Mesodermal cell (in vitro differentiated cells): ENCODE measurements at regions not wholly inside any gene's neighbourhood (a gene's known extent, or its start where the extent isn't known, plus 50 kb on each side); places are given as distances from the start of the nearest gene placed in this dataset.
"Not testable (repeated sequence)": the region's sequence is repeated elsewhere in the genome, so short reads cannot be mapped to it uniquely, and the experiment has no call there.

ENCODE experiments used
- H3K27ac ChIP-seq: 2 replicates; pipeline ENCODE4 v1.7.0; 2013; ENCODE audit warnings: mild to moderate bottlenecking, low read depth, low read length, moderate library complexity; ENCODE audit not compliant: severe bottlenecking
- H3K36me3 ChIP-seq: 2 replicates; pipeline ENCODE4 v1.7.1; 2013; ENCODE audit warnings: mild to moderate bottlenecking, low read length, moderate library complexity; ENCODE audit not compliant: control insufficient read depth, insufficient read depth
- H3K4me1 ChIP-seq: one replicate; pipeline ENCODE4 v1.7.1; 2013; ENCODE audit warnings: mild to moderate bottlenecking, low read length; ENCODE audit not compliant: insufficient read depth, control insufficient read depth, poor library complexity, severe bottlenecking
- H3K4me3 ChIP-seq: 2 replicates; pipeline ENCODE4 v1.7.0; 2013; ENCODE audit warnings: low read length, control low read depth, mild to moderate bottlenecking; ENCODE audit not compliant: insufficient read depth, poor library complexity, severe bottlenecking; ENCODE audit errors: extremely low read depth
- H3K9me3 ChIP-seq: 2 replicates; pipeline ENCODE4 v1.7.1; 2013; ENCODE audit warnings: mild to moderate bottlenecking, low read length, moderate library complexity; ENCODE audit not compliant: control insufficient read depth
- WGBS, 2 experiments: methylation state at CpG; one replicate each; pipeline ENCODE4 v1.1.5; 2013; ENCODE audit warnings: missing lambda C conversion rate in 2 of 2; ENCODE audit not compliant: insufficient coverage in 2 of 2; 5-methylcytosine and 5-hydroxymethylcytosine counted together

- not testable (repeated sequence) for H3K9me3 ChIP-seq, H3K36me3 ChIP-seq, H3K4me3 ChIP-seq, H3K27ac ChIP-seq, H3K4me1 ChIP-seq
- WGBS, 2 experiments, result no CpG with 5 or more reads among the region's 4 CpGs
Observed at GRCh38 chr5:40435706-40436105, 244.0 kb upstream of the PTGER4 start.

GRCh38 chr5:40432836-40433235 lies 246.9 kb upstream of the PTGER4 start:
- Histone ChIP-seq H3K36me3 (no peaks in the 10 kb centered on the region), H3K4me3 (no peak overlapping the region), H3K27ac (no peak overlapping the region), H3K9me3 (no peaks in the 10 kb centered on the region), H3K4me1 (no peaks in the 10 kb centered on the region)
- WGBS, 2 experiments, result 40 to 82% methylated on average over 1 of the region's 1 CpG

GRCh38 chr5:40431734-40432133 lies 248.0 kb upstream of the PTGER4 start:
- H3K4me3 ChIP-seq, result no peak overlapping the region
- no peaks in the 10 kb centered on the region for H3K36me3 ChIP-seq
- no CpG with 5 or more reads among the region's 1 CpG for WGBS, 2 experiments
- no peak overlapping the region for H3K27ac ChIP-seq
- no peaks in the 10 kb centered on the region for H3K9me3 ChIP-seq
- H3K4me1 ChIP-seq, result no peaks in the 10 kb centered on the region

- no peak overlapping the region for H3K27ac ChIP-seq
- no peaks in the 10 kb centered on the region for H3K36me3 ChIP-seq
- 84 to 89% methylated on average over 3 of the region's 3 CpGs for WGBS, 2 experiments
- H3K4me3 ChIP-seq, result no peak overlapping the region
- peaks cover 3% of the 10 kb centered on the region for H3K9me3 ChIP-seq
- H3K4me1 ChIP-seq, result no peaks in the 10 kb centered on the region
Observed at GRCh38 chr5:40430101-40430710, 249.5 kb upstream of the PTGER4 start.

GRCh38 chr5:40429258-40430100 lies 250.2 kb upstream of the PTGER4 start:
- 100% methylated on average over 1 of the region's 2 CpGs; no CpG with 5 or more reads in 1 of the 2 experiments for WGBS, 2 experiments

GRCh38 chr5:40428815-40429214 lies 250.9 kb upstream of the PTGER4 start:
- Histone ChIP-seq H3K36me3 (no peaks in the 10 kb centered on the region), H3K9me3 (peaks cover 3% of the 10 kb centered on the region), H3K4me1 (no peaks in the 10 kb centered on the region), H3K4me3 (no peak overlapping the region), H3K27ac (no peak overlapping the region)
- 88 to 92% methylated on average over 3 of the region's 4 CpGs for WGBS, 2 experiments

More at GRCh38 chr5:40429258-40430100, 250.2 kb upstream of the PTGER4 start:
- no peaks in the 10 kb centered on the region for H3K36me3 ChIP-seq
- H3K27ac ChIP-seq, result no peak overlapping the region
- H3K9me3 ChIP-seq, result peaks cover 3% of the 10 kb centered on the region
- no peaks in the 10 kb centered on the region for H3K4me1 ChIP-seq
- no peak overlapping the region for H3K4me3 ChIP-seq

- Histone ChIP-seq H3K36me3 (no peaks in the 10 kb centered on the region), H3K27ac (no peak overlapping the region), H3K4me1 (no peaks in the 10 kb centered on the region), H3K4me3 (no peak overlapping the region), H3K9me3 (peaks cover 9% of the 10 kb centered on the region)
- 63 to 71% methylated on average over 1 of the region's 1 CpG for WGBS, 2 experiments
Observed at GRCh38 chr5:40428126-40428525, 251.6 kb upstream of the PTGER4 start.

GRCh38 chr5:40417046-40417810 lies 262.5 kb upstream of the PTGER4 start:
- H3K4me3 ChIP-seq, H3K36me3 ChIP-seq, H3K9me3 ChIP-seq, H3K4me1 ChIP-seq, H3K27ac ChIP-seq: not testable (repeated sequence)
- 20 to 93% methylated on average over 1 to 5 of the region's 8 CpGs for WGBS, 2 experiments

- H3K9me3 ChIP-seq, result no peaks in the 10 kb centered on the region
- H3K27ac ChIP-seq, result no peak overlapping the region
- H3K4me3 ChIP-seq, result no peak overlapping the region
- H3K36me3 ChIP-seq, result no peaks in the 10 kb centered on the region
- H3K4me1 ChIP-seq, result no peaks in the 10 kb centered on the region
Observed at GRCh38 chr5:40416588-40416987, 263.1 kb upstream of the PTGER4 start.

GRCh38 chr5:40416098-40416497 lies 263.6 kb upstream of the PTGER4 start:
- Histone ChIP-seq H3K9me3 (no peaks in the 10 kb centered on the region), H3K27ac (no peak overlapping the region), H3K4me1 (peaks cover 2% of the 10 kb centered on the region), H3K4me3 (no peak overlapping the region), H3K36me3 (no peaks in the 10 kb centered on the region)

GRCh38 chr5:40414922-40415321 lies 264.8 kb upstream of the PTGER4 start:
- H3K27ac ChIP-seq, result no peak overlapping the region
- H3K36me3 ChIP-seq, result no peaks in the 10 kb centered on the region
- WGBS, 2 experiments, result 72 to 100% methylated on average over 2 of the region's 4 CpGs
- H3K4me1 ChIP-seq, result peaks cover 10% of the 10 kb centered on the region
- no peak overlapping the region for H3K4me3 ChIP-seq
- no peaks in the 10 kb centered on the region for H3K9me3 ChIP-seq
